ENCODE measurements at regions not wholly inside any gene's neighbourhood (a gene's known extent, or its start where the extent isn't known, plus 50 kb on each side); places are given as distances from the start of the nearest gene placed in this dataset.

- Histone ChIP-seq H3K36me3 (replicated peaks in 1 of 2; ENCODE audit: control insufficient read depth in 1 of 2, insufficient read depth in 2 of 2, low read length in 1 of 2) (no peaks in the 10 kb centered on the region), H3K4me3 (ENCODE audit: low read depth in 2 of 2, low read length in 1 of 2) (no peak overlapping the region), H3F3A (replicated peaks; ENCODE audit: insufficient read depth) (no peaks in the 10 kb centered on the region), H3K4me2 (no peak overlapping the region), H3K4me1 (ENCODE audit: control insufficient read depth in 1 of 2, insufficient read depth in 2 of 2, low read depth in 1 of 2, low read length in 1 of 2) (no peaks in the 10 kb centered on the region; a peak in 1 of 4 replicates), H4K20me1 (ENCODE audit: insufficient read depth) (no peaks in the 10 kb centered on the region), H3K27ac (ENCODE audit: low read depth in 2 of 2, low read length in 1 of 2) (no peak overlapping the region), H2AFZ (ENCODE audit: low read depth) (no peak overlapping the region), H3K9me3 (no peaks in the 10 kb centered on the region), H3K9ac (no peak overlapping the region), H3K79me2 (ENCODE audit: insufficient read depth) (no peaks in the 10 kb centered on the region), H3K9me2 (no peaks in the 10 kb centered on the region), H3K27me3 (ENCODE audit: insufficient read depth) (no peaks in the 10 kb centered on the region)
- POLR2A ChIA-PET, result no interaction called here
- CTCF ChIA-PET, result interaction anchor here (1.0 kb wide), 1 partner anchor 9 kb away, joined by 3 read pairs; no protein-coding TSS in a partner anchor
- no peak for TF ChIP-seq SIN3A (IDR thresholded peaks at IDR 0.05; ENCODE audit: borderline replicate concordance, low read depth, low read length)
- no peak for TF ChIP-seq RXRA (IDR thresholded peaks at IDR 0.05; ENCODE audit: borderline replicate concordance, low read depth)
- no peak for TF ChIP-seq GABPA (IDR thresholded peaks at IDR 0.05; ENCODE audit: low read depth)
- TF ChIP-seq, protein P1, sequence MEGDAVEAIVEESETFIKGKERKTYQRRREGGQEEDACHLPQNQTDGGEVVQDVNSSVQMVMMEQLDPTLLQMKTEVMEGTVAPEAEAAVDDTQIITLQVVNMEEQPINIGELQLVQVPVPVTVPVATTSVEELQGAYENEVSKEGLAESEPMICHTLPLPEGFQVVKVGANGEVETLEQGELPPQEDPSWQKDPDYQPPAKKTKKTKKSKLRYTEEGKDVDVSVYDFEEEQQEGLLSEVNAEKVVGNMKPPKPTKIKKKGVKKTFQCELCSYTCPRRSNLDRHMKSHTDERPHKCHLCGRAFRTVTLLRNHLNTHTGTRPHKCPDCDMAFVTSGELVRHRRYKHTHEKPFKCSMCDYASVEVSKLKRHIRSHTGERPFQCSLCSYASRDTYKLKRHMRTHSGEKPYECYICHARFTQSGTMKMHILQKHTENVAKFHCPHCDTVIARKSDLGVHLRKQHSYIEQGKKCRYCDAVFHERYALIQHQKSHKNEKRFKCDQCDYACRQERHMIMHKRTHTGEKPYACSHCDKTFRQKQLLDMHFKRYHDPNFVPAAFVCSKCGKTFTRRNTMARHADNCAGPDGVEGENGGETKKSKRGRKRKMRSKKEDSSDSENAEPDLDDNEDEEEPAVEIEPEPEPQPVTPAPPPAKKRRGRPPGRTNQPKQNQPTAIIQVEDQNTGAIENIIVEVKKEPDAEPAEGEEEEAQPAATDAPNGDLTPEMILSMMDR (IDR thresholded peaks at IDR 0.05), result no peak
- TF ChIP-seq, protein P2, sequence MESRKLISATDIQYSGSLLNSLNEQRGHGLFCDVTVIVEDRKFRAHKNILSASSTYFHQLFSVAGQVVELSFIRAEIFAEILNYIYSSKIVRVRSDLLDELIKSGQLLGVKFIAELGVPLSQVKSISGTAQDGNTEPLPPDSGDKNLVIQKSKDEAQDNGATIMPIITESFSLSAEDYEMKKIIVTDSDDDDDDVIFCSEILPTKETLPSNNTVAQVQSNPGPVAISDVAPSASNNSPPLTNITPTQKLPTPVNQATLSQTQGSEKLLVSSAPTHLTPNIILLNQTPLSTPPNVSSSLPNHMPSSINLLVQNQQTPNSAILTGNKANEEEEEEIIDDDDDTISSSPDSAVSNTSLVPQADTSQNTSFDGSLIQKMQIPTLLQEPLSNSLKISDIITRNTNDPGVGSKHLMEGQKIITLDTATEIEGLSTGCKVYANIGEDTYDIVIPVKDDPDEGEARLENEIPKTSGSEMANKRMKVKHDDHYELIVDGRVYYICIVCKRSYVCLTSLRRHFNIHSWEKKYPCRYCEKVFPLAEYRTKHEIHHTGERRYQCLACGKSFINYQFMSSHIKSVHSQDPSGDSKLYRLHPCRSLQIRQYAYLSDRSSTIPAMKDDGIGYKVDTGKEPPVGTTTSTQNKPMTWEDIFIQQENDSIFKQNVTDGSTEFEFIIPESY (IDR thresholded peaks at IDR 0.05; ENCODE audit: borderline replicate concordance, low read depth), result no peak
- no peak for TF ChIP-seq CHD2 (IDR thresholded peaks at IDR 0.05; ENCODE audit: low read length, partially characterized antibody)
- TF ChIP-seq NFIC (IDR thresholded peaks at IDR 0.05; ENCODE audit: borderline replicate concordance), result no peak
- TF ChIP-seq FOXJ3 (CRISPR knock-in tag; IDR thresholded peaks at IDR 0.05), result no peak
- TF ChIP-seq YY1 (IDR thresholded peaks at IDR 0.05; ENCODE audit: low read depth), result no peak
- TF ChIP-seq, protein P3, sequence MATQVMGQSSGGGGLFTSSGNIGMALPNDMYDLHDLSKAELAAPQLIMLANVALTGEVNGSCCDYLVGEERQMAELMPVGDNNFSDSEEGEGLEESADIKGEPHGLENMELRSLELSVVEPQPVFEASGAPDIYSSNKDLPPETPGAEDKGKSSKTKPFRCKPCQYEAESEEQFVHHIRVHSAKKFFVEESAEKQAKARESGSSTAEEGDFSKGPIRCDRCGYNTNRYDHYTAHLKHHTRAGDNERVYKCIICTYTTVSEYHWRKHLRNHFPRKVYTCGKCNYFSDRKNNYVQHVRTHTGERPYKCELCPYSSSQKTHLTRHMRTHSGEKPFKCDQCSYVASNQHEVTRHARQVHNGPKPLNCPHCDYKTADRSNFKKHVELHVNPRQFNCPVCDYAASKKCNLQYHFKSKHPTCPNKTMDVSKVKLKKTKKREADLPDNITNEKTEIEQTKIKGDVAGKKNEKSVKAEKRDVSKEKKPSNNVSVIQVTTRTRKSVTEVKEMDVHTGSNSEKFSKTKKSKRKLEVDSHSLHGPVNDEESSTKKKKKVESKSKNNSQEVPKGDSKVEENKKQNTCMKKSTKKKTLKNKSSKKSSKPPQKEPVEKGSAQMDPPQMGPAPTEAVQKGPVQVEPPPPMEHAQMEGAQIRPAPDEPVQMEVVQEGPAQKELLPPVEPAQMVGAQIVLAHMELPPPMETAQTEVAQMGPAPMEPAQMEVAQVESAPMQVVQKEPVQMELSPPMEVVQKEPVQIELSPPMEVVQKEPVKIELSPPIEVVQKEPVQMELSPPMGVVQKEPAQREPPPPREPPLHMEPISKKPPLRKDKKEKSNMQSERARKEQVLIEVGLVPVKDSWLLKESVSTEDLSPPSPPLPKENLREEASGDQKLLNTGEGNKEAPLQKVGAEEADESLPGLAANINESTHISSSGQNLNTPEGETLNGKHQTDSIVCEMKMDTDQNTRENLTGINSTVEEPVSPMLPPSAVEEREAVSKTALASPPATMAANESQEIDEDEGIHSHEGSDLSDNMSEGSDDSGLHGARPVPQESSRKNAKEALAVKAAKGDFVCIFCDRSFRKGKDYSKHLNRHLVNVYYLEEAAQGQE (IDR thresholded peaks at IDR 0.05; ENCODE audit: low read depth, low read length), result no peak
- TF ChIP-seq SMC3 (IDR thresholded peaks at IDR 0.05; ENCODE audit: low read depth, low read length), result no peak
- TF ChIP-seq MAX (IDR thresholded peaks at IDR 0.05; ENCODE audit: low read depth), result no peak
- TF ChIP-seq TCF12 (IDR thresholded peaks at IDR 0.05), result no peak
- no peak for DNase-seq
- 50% methylated on average over 6 of the region's 6 CpGs for WGBS (ENCODE audit: low lambda C conversion rate)
Observed at GRCh38 chr6:6910734-6911295, 196.9 kb upstream of the RREB1 start.

All from SK-N-SH (cell line).